Pancreas (tissue), 10 donors: ENCODE measurements at regions not wholly inside any gene's neighbourhood (a gene's known extent, or its start where the extent isn't known, plus 50 kb on each side); places are given as distances from the start of the nearest gene placed in this dataset.

Source experiments
- ATAC-seq, 4 donors: fragments of 200-7000 bp; cut with Tn5 transposase; one replicate each; pipeline versions ENCODE4 v1.8.0 to v1.9.1; 2020; ENCODE audit warnings: mild to moderate bottlenecking in 4 of 4, moderate library complexity in 4 of 4
- DNase-seq, 6 donors: peaks; one replicate each; pipeline ENCODE4 v3.0.0-alpha.2; 2020
- FAIRE-seq: peaks from 2 replicates; lab custom pipeline; 2012; peaks lifted over from hg19 to GRCh38; lab: Jason Lieb, UNC
- H3K27ac ChIP-seq, 4 donors: fragments of 200-600 bp; sonication (generic); 1 replicate in 3 of 4; 2 replicates in 1 of 4; pipeline versions ENCODE4 v1.5.0 to v1.8.0; 2020
- H3K27me3 ChIP-seq, 4 donors: fragments of 200-600 bp; one replicate each; pipeline ENCODE4 v1.8.0; 2021
- H3K36me3 ChIP-seq, 3 donors: fragments of 200-600 bp; sonication (generic) in 1 of 3; one replicate each; pipeline versions ENCODE4 v1.5.0 to v1.8.0; 2020 to 2021
- H3K4me1 ChIP-seq, 3 donors: fragments of 200-600 bp; one replicate each; pipeline ENCODE4 v1.8.0; 2021
- H3K4me3 ChIP-seq, 4 donors: fragments of 200-600 bp; sonication (generic) in 2 of 4; one replicate each; pipeline versions ENCODE4 v1.5.0 to v1.8.0; 2020 to 2021
- H3K9me3 ChIP-seq, 4 donors: fragments of 200-600 bp; one replicate each; pipeline ENCODE4 v1.8.0; 2021
- WGBS, 2 donors: extraction: QIAGEN DNeasy Blood & Tissue Kit; methylation state at CpG; one replicate each; pipeline ENCODE4 v1.1.7; 2013; 5-methylcytosine and 5-hydroxymethylcytosine counted together
- intact Hi-C, 3 donors: fragments of 100-400 bp; cut with DNase I; formaldehyde crosslinking; loops; one replicate each; pipeline versions ENCODE4 v1.11.1 to v1.14.2; 2022
- TF ChIP-seq, protein P1 (sequence below), 4 donors: fragments of 200-600 bp; sonication (generic) in 3 of 4; IDR thresholded peaks; one replicate each; pipeline versions ENCODE4 v1.5.0 to v1.8.0; 2021; ENCODE audit warnings: antibody characterized with exemption in 4 of 4
- donor health status: healthy with polysubstance abuse.
- donor health status: DM: no; HTN: no; CAD: no; lungs with moderate emphysema.
- donor health status: DM: no; HTN: no; CAD: no.
- donor health status: control.
- donor health status: control.
- donor health status: Bipolar disorder and iron deficiency.
- donor health status: DM: yes; HTN: yes; CAD: no.
- donor health status: DM: no; HTN: no; CAD: no.
- donor health status: DM: no; HTN: no; CAD: no.
- donor health status: DM: yes; HTN: yes; CAD: no.

DNA sequence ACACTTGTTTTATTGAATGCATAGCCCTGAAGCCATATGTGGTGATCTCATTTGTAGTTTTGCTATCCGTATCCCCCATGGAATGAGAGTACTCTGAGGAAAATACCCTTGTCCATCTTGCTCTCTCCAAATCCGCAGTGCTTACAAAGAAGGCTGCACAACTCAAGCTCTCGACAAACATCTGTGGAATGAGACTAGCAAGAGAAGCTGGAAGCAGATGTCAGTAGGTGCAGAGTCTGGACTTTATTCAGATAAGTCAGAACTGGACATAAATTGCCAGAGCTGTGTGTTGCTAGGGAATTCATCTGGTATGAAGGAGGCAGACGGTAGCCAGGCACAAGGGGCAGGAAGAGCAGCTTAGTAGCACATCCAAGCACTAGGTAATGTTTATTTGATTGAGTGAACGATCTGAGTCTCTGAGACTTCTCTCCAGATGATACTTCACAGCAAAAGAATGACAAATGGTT lies 1046.2 kb downstream of the XPNPEP1 start:
- intact Hi-C loops, result no loop called here
- TF ChIP-seq, protein P1, sequence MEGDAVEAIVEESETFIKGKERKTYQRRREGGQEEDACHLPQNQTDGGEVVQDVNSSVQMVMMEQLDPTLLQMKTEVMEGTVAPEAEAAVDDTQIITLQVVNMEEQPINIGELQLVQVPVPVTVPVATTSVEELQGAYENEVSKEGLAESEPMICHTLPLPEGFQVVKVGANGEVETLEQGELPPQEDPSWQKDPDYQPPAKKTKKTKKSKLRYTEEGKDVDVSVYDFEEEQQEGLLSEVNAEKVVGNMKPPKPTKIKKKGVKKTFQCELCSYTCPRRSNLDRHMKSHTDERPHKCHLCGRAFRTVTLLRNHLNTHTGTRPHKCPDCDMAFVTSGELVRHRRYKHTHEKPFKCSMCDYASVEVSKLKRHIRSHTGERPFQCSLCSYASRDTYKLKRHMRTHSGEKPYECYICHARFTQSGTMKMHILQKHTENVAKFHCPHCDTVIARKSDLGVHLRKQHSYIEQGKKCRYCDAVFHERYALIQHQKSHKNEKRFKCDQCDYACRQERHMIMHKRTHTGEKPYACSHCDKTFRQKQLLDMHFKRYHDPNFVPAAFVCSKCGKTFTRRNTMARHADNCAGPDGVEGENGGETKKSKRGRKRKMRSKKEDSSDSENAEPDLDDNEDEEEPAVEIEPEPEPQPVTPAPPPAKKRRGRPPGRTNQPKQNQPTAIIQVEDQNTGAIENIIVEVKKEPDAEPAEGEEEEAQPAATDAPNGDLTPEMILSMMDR (IDR thresholded peaks at IDR 0.05), result no peak
- H3K27ac ChIP-seq, result no peak overlapping the region
- FAIRE-seq, result no peak
- no peaks in the 10 kb centered on the region for H3K36me3 ChIP-seq
- H3K4me1 ChIP-seq, result no peaks in the 10 kb centered on the region
- ATAC-seq, result no peak
- DNase-seq, result no peak
- no peak overlapping the region for H3K4me3 ChIP-seq
- WGBS, 2 donors, result 21 to 37% methylated on average over 5 of the region's 5 CpGs
- no peaks in the 10 kb centered on the region for H3K27me3 ChIP-seq
- H3K9me3 ChIP-seq, result no peaks in the 10 kb centered on the region

DNA sequence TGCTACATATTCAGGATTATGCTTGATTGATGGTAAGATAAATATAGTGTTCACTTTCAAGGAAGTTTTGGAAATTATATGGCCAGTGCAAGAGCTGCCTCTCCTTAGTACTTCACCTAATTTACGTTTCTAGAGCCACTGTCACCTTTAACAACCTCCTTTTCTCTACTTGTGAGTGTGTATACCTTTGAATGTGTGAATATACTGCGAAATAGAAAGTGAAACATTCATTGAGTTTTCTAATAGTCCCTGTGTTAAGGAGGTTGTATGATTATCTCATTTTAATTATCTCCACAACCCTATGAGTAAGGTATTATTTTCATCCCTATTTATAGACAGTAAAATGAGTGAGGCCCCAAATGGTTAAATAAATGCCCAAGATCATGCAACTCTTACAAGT lies 1050.5 kb downstream of the XPNPEP1 start:
- DNase-seq (no peak), ATAC-seq (no peak), FAIRE-seq (no peak)
- intact Hi-C loops, result no loop called here
- Histone ChIP-seq H3K36me3 (no peaks in the 10 kb centered on the region), H3K27me3 (no peaks in the 10 kb centered on the region), H3K4me3 (no peak overlapping the region), H3K4me1 (no peaks in the 10 kb centered on the region), H3K27ac (no peak overlapping the region), H3K9me3 (no peaks in the 10 kb centered on the region)
- TF ChIP-seq, protein P1 (IDR thresholded peaks at IDR 0.05), result no peak
- WGBS, 2 donors, result 51 to 78% methylated on average over 2 of the region's 2 CpGs

DNA sequence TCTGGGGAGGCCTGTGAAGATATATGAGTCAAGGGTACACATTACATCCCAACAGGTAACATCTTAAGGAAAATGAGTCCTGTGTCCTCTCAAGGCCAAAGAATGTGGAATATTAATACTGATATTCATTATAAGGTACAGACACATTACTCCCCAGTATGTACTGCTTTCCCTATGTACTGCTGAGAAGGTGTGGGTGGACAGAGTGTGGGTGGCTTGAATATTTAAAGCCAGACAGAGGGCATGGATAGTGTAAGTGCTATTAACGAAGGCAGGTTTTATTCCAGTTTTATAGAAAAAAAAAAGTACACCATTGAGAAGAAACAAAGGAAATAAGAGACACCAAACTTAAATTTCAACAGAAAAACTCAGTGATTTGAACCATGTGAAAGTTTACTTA lies 1054.4 kb downstream of the XPNPEP1 start:
- Histone ChIP-seq H3K36me3 (no peaks in the 10 kb centered on the region), H3K4me3 (no peak overlapping the region), H3K4me1 (no peaks in the 10 kb centered on the region), H3K27ac (no peak overlapping the region), H3K27me3 (no peaks in the 10 kb centered on the region), H3K9me3 (no peaks in the 10 kb centered on the region)
- DNase-seq (no peak), ATAC-seq (no peak), FAIRE-seq (no peak)
- TF ChIP-seq, protein P1 (IDR thresholded peaks at IDR 0.05), result no peak
- intact Hi-C loops, result no loop called here
- WGBS, 2 donors, result 44 to 85% methylated on average over 1 of the region's 1 CpG

DNA sequence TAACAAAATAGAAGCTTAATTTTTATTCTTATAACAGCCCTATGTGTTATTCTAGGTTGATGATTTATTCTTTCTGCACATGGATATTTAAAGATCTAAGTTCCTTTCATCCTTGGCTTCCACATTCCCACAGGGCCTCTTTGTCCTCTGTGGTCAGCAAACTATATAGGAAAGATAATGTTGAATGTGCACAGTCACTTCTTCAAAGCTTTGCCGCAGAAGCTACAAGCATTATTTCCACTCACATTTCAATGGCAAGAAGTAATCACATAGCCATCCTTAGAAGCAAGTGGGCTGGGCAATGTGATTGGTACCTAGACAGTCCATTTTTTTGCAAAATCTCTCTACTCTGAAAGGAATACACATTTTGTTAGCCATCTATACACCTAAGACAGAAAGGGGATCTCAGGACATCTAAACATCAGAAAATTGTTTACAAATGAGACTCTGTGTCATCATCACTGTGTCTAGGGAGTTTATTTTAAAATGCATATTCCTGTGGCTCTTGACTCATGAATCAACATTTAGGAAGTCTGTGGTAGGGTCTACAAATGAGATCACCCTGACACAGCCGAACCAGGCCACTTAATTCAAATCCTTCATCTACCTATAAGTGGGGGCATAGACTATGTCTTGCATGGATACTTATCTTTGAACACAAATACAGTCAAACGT lies 1060.5 kb downstream of the XPNPEP1 start:
- no peak overlapping the region for H3K4me3 ChIP-seq
- H3K27ac ChIP-seq, result no peak overlapping the region
- TF ChIP-seq, protein P1 (IDR thresholded peaks at IDR 0.05), result no peak
- 53 to 54% methylated on average over 3 of the region's 3 CpGs for WGBS, 2 donors
- no peaks in the 10 kb centered on the region for H3K27me3 ChIP-seq
- no peaks in the 10 kb centered on the region for H3K9me3 ChIP-seq
- no peaks in the 10 kb centered on the region for H3K36me3 ChIP-seq
- DNase-seq, result no peak
- no peaks in the 10 kb centered on the region for H3K4me1 ChIP-seq
- no peak for FAIRE-seq
- no peak for ATAC-seq
- intact Hi-C loops, result no loop called here

DNA sequence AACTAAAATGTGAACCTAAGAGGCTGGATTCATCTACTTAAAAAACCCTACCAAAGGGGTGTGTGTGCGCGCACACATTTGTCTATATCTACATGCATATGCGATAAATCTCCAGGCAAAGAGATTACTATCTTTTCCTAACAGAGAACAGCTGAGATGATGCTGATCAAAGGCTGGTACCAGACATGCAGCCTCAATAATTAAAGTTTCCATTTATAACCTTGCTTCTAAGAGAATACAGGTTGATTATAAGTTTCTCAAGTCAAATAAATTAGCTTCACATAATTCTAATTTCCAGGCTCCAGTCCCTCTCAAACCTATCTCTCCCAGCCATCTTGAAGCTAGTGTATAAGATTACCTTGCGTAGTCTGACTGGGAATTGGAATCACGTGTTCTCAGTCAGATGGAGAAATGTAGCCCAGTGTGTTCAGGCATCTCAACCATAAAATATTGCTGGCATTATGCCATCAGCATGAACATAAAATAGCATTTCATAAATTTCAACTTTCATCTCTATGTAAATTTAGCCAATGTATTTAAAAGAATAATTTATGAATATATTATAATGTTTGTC lies 1062.0 kb downstream of the XPNPEP1 start:
- Histone ChIP-seq H3K27me3 (no peaks in the 10 kb centered on the region), H3K9me3 (no peaks in the 10 kb centered on the region), H3K36me3 (no peaks in the 10 kb centered on the region), H3K27ac (no peak overlapping the region), H3K4me1 (no peaks in the 10 kb centered on the region), H3K4me3 (no peak overlapping the region)
- ATAC-seq (no peak), FAIRE-seq (no peak), DNase-seq (no peak)
- intact Hi-C loops, result no loop called here
- WGBS, 2 donors, result 82 to 88% methylated on average over 5 of the region's 5 CpGs
- TF ChIP-seq, protein P1 (IDR thresholded peaks at IDR 0.05), result no peak
